ENCODE measurements at regions not wholly inside any gene's neighbourhood (a gene's known extent, or its start where the extent isn't known, plus 50 kb on each side); places are given as distances from the start of the nearest gene placed in this dataset.

- TF ChIP-seq ZNF384 (IDR thresholded peaks at IDR 0.05) (no peak), ELF4 (IDR thresholded peaks at IDR 0.05) (no peak), FOXM1 (IDR thresholded peaks at IDR 0.05; ENCODE audit: borderline replicate concordance) (no peak), BHLHE40 (IDR thresholded peaks at IDR 0.05; ENCODE audit: borderline replicate concordance) (no peak), HDGF (IDR thresholded peaks at IDR 0.05; ENCODE audit: borderline replicate concordance) (no peak), TARDBP (IDR thresholded peaks at IDR 0.05) (no peak)
Observed at GRCh38 chr3:66863205-66864111, 134.6 kb upstream of the KBTBD8 start.
